MM.1S (cell line): ENCODE measurements at regions not wholly inside any gene's neighbourhood (a gene's known extent, or its start where the extent isn't known, plus 50 kb on each side); places are given as distances from the start of the nearest gene placed in this dataset.

Experiments used
- DNase-seq: peaks from one replicate; pipeline ENCODE4 v3.0.0-alpha.2; 2015
- H2AFZ ChIP-seq: fragments of 300-600 bp; sonication (generic); 2 replicates; pipeline ENCODE4 v1.6.0; 2016; ENCODE audit warnings: antibody characterized with exemption, low read length
- H3F3A ChIP-seq: fragments of 300-600 bp; sonication (generic); 2 replicates; pipeline ENCODE4 v1.6.1; 2016; ENCODE audit warnings: mild to moderate bottlenecking, antibody characterized with exemption, low read length, moderate library complexity, mixed read lengths; ENCODE audit not compliant: insufficient read depth
- H3K27ac ChIP-seq: fragments of 300-600 bp; sonication (generic); 2 replicates; pipeline ENCODE4 v1.5.1; 2016; ENCODE audit warnings: mild to moderate bottlenecking, low read length
- H3K27me3 ChIP-seq: fragments of 300-600 bp; sonication (generic); replicated peaks from 2 replicates; pipeline ENCODE4 v1.6.0; 2016; ENCODE audit warnings: low read length; ENCODE audit not compliant: insufficient read depth
- H3K36me3 ChIP-seq: fragments of 300-600 bp; sonication (generic); replicated peaks from 2 replicates; pipeline ENCODE4 v1.6.1; 2016; ENCODE audit warnings: mild to moderate bottlenecking, low read length, mixed read lengths; ENCODE audit not compliant: insufficient read depth
- H3K4me1 ChIP-seq: fragments of 300-600 bp; sonication (generic); 2 replicates; pipeline ENCODE4 v1.6.1; 2016; ENCODE audit warnings: low read length, mixed read lengths
- H3K4me2 ChIP-seq: fragments of 300-600 bp; sonication (generic); 2 replicates; pipeline ENCODE4 v1.6.0; 2016; ENCODE audit warnings: low read depth, low read length
- H3K4me3 ChIP-seq: fragments of 300-600 bp; sonication (generic); 2 replicates; pipeline ENCODE4 v1.5.1; 2016; ENCODE audit warnings: low read length, mixed read lengths
- H3K79me2 ChIP-seq: fragments of 300-600 bp; sonication (generic); 2 replicates; pipeline ENCODE4 v1.6.1; 2016; ENCODE audit warnings: mixed run types, low read length, mixed read lengths
- H3K9ac ChIP-seq: fragments of 300-600 bp; sonication (generic); 2 replicates; pipeline ENCODE4 v1.6.1; 2016; ENCODE audit warnings: low read length, mixed read lengths
- H3K9me2 ChIP-seq: fragments of 300-600 bp; sonication (generic); replicated peaks from 2 replicates; pipeline ENCODE4 v1.6.1; 2016; ENCODE audit warnings: mild to moderate bottlenecking, low read length, mixed read lengths; ENCODE audit not compliant: insufficient read depth
- H3K9me3 ChIP-seq: fragments of 300-600 bp; sonication (generic); replicated peaks from 2 replicates; pipeline ENCODE4 v1.6.1; 2016; ENCODE audit warnings: mild to moderate bottlenecking, low read length, mixed read lengths; ENCODE audit not compliant: insufficient read depth
- H4K20me1 ChIP-seq: fragments of 300-600 bp; sonication (generic); 2 replicates; pipeline ENCODE4 v1.6.1; 2016; ENCODE audit warnings: mild to moderate bottlenecking, low read length, moderate library complexity, mixed read lengths; ENCODE audit not compliant: insufficient read depth
- EZH2 ChIP-seq: fragments of 300-600 bp; sonication (generic); optimal IDR thresholded peaks from 2 replicates; pipeline ENCODE3; 2017; ENCODE audit warnings: low read depth, mild to moderate bottlenecking, antibody characterized with exemption, low read length, mixed read lengths
- EZH2phosphoT487 ChIP-seq: fragments of 300-600 bp; sonication (generic); IDR thresholded peaks from 2 replicates; pipeline ENCODE4 v1.6.1; 2018; ENCODE audit warnings: antibody characterized with exemption, low read length
- TF ChIP-seq, protein P1 (sequence below): fragments of 300-600 bp; sonication (generic); IDR thresholded peaks from 2 replicates; pipeline ENCODE4 v1.5.1; 2016; ENCODE audit warnings: antibody characterized with exemption, low read length, mixed read lengths

GRCh38 chr12:126752021-126752420 is 1514.9 kb upstream of the TMEM132C start:
- H3K9me2 ChIP-seq: no peaks in the 10 kb centered on the region
- H3K4me1 ChIP-seq: no peaks in the 10 kb centered on the region
- no peak overlapping the region for H3K4me3 ChIP-seq
- H3K27me3 ChIP-seq: no peaks in the 10 kb centered on the region
- DNase-seq: no peak
- no peak overlapping the region for H2AFZ ChIP-seq
- no peaks in the 10 kb centered on the region for H4K20me1 ChIP-seq
- H3K9me3 ChIP-seq: no peaks in the 10 kb centered on the region
- H3K27ac ChIP-seq: no peak overlapping the region
- H3K36me3 ChIP-seq: no peaks in the 10 kb centered on the region
- H3K79me2 ChIP-seq: no peaks in the 10 kb centered on the region
- H3F3A ChIP-seq: no peaks in the 10 kb centered on the region
- no peak overlapping the region for H3K9ac ChIP-seq
- no peak overlapping the region for H3K4me2 ChIP-seq
- TF ChIP-seq EZH2 (no peak), EZH2phosphoT487 (no peak)
- TF ChIP-seq, protein P1, sequence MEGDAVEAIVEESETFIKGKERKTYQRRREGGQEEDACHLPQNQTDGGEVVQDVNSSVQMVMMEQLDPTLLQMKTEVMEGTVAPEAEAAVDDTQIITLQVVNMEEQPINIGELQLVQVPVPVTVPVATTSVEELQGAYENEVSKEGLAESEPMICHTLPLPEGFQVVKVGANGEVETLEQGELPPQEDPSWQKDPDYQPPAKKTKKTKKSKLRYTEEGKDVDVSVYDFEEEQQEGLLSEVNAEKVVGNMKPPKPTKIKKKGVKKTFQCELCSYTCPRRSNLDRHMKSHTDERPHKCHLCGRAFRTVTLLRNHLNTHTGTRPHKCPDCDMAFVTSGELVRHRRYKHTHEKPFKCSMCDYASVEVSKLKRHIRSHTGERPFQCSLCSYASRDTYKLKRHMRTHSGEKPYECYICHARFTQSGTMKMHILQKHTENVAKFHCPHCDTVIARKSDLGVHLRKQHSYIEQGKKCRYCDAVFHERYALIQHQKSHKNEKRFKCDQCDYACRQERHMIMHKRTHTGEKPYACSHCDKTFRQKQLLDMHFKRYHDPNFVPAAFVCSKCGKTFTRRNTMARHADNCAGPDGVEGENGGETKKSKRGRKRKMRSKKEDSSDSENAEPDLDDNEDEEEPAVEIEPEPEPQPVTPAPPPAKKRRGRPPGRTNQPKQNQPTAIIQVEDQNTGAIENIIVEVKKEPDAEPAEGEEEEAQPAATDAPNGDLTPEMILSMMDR: no peak

DNA sequence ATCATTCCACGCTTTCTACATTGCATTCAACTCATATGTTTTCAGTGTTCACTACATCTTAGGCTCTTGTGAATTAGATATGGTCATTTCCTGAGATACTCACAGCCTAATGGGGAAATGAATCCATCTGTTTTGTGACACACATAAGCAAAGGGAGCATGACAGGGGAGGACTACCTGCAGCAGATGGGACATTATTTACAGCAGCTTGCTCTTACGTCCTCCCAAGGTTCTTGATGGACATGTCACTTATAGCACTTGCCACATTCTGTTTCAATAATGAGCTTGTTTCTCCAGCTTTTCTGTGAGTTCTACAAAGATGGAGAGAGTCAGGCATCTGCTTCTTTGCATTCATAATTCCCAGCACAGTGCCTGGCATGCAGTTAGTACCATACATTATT is 1509.6 kb upstream of the TMEM132C start:
- Histone ChIP-seq H3K4me3 (no peak overlapping the region), H3K9me3 (no peaks in the 10 kb centered on the region), H3K79me2 (no peaks in the 10 kb centered on the region), H3F3A (no peaks in the 10 kb centered on the region), H3K27me3 (no peaks in the 10 kb centered on the region), H3K9ac (no peak overlapping the region), H3K9me2 (no peaks in the 10 kb centered on the region), H3K27ac (no peak overlapping the region), H3K4me1 (no peaks in the 10 kb centered on the region), H3K36me3 (no peaks in the 10 kb centered on the region), H3K4me2 (no peak overlapping the region), H4K20me1 (no peaks in the 10 kb centered on the region), H2AFZ (no peak overlapping the region)
- TF ChIP-seq, protein P1: no peak
- TF ChIP-seq EZH2: no peak
- no peak for TF ChIP-seq EZH2phosphoT487
- no peak for DNase-seq

GRCh38 chr12:126760092-126760491 is 1506.9 kb upstream of the TMEM132C start:
- DNase-seq: no peak
- H3K9me3 ChIP-seq: no peaks in the 10 kb centered on the region
- H3F3A ChIP-seq: no peaks in the 10 kb centered on the region
- H3K9me2 ChIP-seq: no peaks in the 10 kb centered on the region
- no peaks in the 10 kb centered on the region for H3K4me1 ChIP-seq
- no peak overlapping the region for H3K4me3 ChIP-seq
- H3K27ac ChIP-seq: no peak overlapping the region
- no peak for TF ChIP-seq EZH2
- no peak for TF ChIP-seq EZH2phosphoT487
- TF ChIP-seq, protein P1: no peak
- no peaks in the 10 kb centered on the region for H3K36me3 ChIP-seq
- H4K20me1 ChIP-seq: no peaks in the 10 kb centered on the region
- H2AFZ ChIP-seq: no peak overlapping the region
- H3K27me3 ChIP-seq: no peaks in the 10 kb centered on the region
- H3K4me2 ChIP-seq: no peak overlapping the region
- H3K79me2 ChIP-seq: no peaks in the 10 kb centered on the region
- H3K9ac ChIP-seq: no peak overlapping the region

DNA sequence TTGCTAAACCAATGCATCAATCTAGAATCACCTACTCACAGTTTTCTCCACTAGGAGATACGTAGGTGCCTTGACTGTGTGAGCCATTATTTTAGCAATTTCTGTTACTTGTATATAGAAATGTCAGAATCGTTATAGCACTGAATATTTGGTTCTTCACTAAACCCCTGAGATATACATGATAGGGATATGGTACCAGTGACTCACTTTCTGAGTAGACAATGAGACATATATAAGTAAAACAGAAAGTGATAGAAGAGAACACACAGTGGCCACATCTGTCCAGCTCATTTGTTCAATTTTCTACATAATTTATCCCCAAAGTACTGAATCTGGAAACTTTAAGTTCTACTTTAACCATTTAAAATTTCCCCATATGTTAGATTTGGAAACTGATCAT is 1505.5 kb upstream of the TMEM132C start:
- no peaks in the 10 kb centered on the region for H3K9me2 ChIP-seq
- no peaks in the 10 kb centered on the region for H4K20me1 ChIP-seq
- no peaks in the 10 kb centered on the region for H3K27me3 ChIP-seq
- no peaks in the 10 kb centered on the region for H3K9me3 ChIP-seq
- no peak overlapping the region for H3K4me2 ChIP-seq
- H3K4me3 ChIP-seq: no peak overlapping the region
- H3K27ac ChIP-seq: no peak overlapping the region
- TF ChIP-seq EZH2 (no peak), EZH2phosphoT487 (no peak)
- TF ChIP-seq, protein P1: no peak
- no peaks in the 10 kb centered on the region for H3K36me3 ChIP-seq
- no peak for DNase-seq
- H3K4me1 ChIP-seq: no peaks in the 10 kb centered on the region
- no peaks in the 10 kb centered on the region for H3F3A ChIP-seq
- no peak overlapping the region for H3K9ac ChIP-seq
- H2AFZ ChIP-seq: no peak overlapping the region
- no peaks in the 10 kb centered on the region for H3K79me2 ChIP-seq
